SK-N-MC (cell line): ENCODE measurements at regions not wholly inside any gene's neighbourhood (a gene's known extent, or its start where the extent isn't known, plus 50 kb on each side); places are given as distances from the start of the nearest gene placed in this dataset.

Experiments
- EZH2 ChIP-seq: fragments of 200-600 bp; sonication (generic); IDR thresholded peaks from one replicate; pipeline ENCODE4 v1.6.1; 2017; ENCODE audit warnings: antibody characterized with exemption
- FOXP2 ChIP-seq: optimal IDR thresholded peaks from 2 replicates; pipeline ENCODE3; 2011; ENCODE audit warnings: mild to moderate bottlenecking, moderate library complexity; ENCODE audit not compliant: insufficient read depth; ENCODE audit errors: extremely low read length, control extremely low read depth
- POLR2AphosphoS5 ChIP-seq: IDR thresholded peaks from 2 replicates; pipeline ENCODE4 v1.6.1; 2012; ENCODE audit warnings: mild to moderate bottlenecking, low read depth, low read length, borderline replicate concordance

- TF ChIP-seq POLR2AphosphoS5, result no peak
- TF ChIP-seq EZH2, result no peak
- TF ChIP-seq FOXP2, result no peak
These were observed 328.9 kb downstream of the SEC23A start for GRCh38 chr14:38774162-38774561.
